IMR-90 (cell line): ENCODE measurements at regions not wholly inside any gene's neighbourhood (a gene's known extent, or its start where the extent isn't known, plus 50 kb on each side); places are given as distances from the start of the nearest gene placed in this dataset.

ENCODE experiments used
- ATAC-seq: fragments of 200-7000 bp; cut with Tn5 transposase; 2 replicates; pipeline ENCODE4 v1.9.1; 2020; ENCODE audit warnings: low read depth, mild to moderate bottlenecking, moderate library complexity
- BruUV-seq: library from RNA; stranded (reverse); fragments of 400-500 nt; replicated peaks from 2 replicates; lab custom pipeline; 2021; lab: Mats Ljungman, UMichigan
- CTCF ChIA-PET: fragments of 300-600 bp; formaldehyde crosslinking; extraction: SDS; loops from one replicate; lab custom pipeline; 2021; ENCODE audit warnings: antibody characterized with exemption; lab: Yijun Ruan, JAX
- POLR2A ChIA-PET: fragments of 300-600 bp; sonication (Branson Sonifier 250); formaldehyde crosslinking; loops from one replicate; lab custom pipeline; 2022; ENCODE audit warnings: antibody characterized with exemption; ENCODE audit not compliant: unreplicated experiment; lab: Charles Lee
- DNase-seq: peaks from one replicate; pipeline ENCODE4 v3.0.0; 2013
- H2AFZ ChIP-seq: replicated peaks from 2 replicates; pipeline ENCODE3; 2013; ENCODE audit warnings: low read length, mild to moderate bottlenecking; ENCODE audit not compliant: poor library complexity
- H2AK5ac ChIP-seq: 2 replicates; pipeline ENCODE4 v1.6.1; 2013; ENCODE audit warnings: low read depth, low read length, inconsistent platforms
- H2AK9ac ChIP-seq: replicated peaks from 2 replicates; pipeline ENCODE3; 2013; ENCODE audit warnings: mild to moderate bottlenecking, low read depth, low read length, moderate library complexity; ENCODE audit not compliant: poor library complexity
- H2BK120ac ChIP-seq: 2 replicates; pipeline ENCODE4 v1.6.1; 2013; ENCODE audit warnings: low read depth, low read length, inconsistent platforms
- H2BK15ac ChIP-seq: 3 replicates; pipeline ENCODE4 v1.6.1; 2013; ENCODE audit warnings: low read depth, low read length, inconsistent platforms
- H2BK20ac ChIP-seq: 2 replicates; pipeline ENCODE4 v1.6.1; 2013; ENCODE audit warnings: low read depth, mild to moderate bottlenecking, inconsistent platforms, low read length, moderate library complexity
- H2BK5ac ChIP-seq: 2 replicates; pipeline ENCODE4 v1.6.1; 2013; ENCODE audit warnings: mild to moderate bottlenecking, low read depth, low read length, inconsistent platforms; ENCODE audit not compliant: poor library complexity, severe bottlenecking
- H3K14ac ChIP-seq: replicated peaks from 2 replicates; pipeline ENCODE4 v1.6.1; 2013; ENCODE audit warnings: low read depth, low read length, inconsistent platforms
- H3K18ac ChIP-seq: 2 replicates; pipeline ENCODE4 v1.6.1; 2013; ENCODE audit warnings: low read depth, low read length, control low read depth
- H3K23ac ChIP-seq: 2 replicates; pipeline ENCODE4 v1.6.1; 2013; ENCODE audit warnings: low read depth, low read length, inconsistent platforms
- H3K27ac ChIP-seq: 2 replicates; pipeline ENCODE4 v1.5.1; 2013; ENCODE audit warnings: mild to moderate bottlenecking, control low read depth, low read length; ENCODE audit not compliant: insufficient read depth
- H3K27me3 ChIP-seq: 2 replicates; pipeline ENCODE4 v1.6.1; 2013; ENCODE audit warnings: low read length; ENCODE audit not compliant: control insufficient read depth, insufficient read depth
- H3K36me3 ChIP-seq: 2 replicates; pipeline ENCODE4 v1.6.1; 2013; ENCODE audit warnings: low read length, mixed read lengths; ENCODE audit not compliant: control insufficient read depth, insufficient read depth
- H3K4ac ChIP-seq: 2 replicates; pipeline ENCODE4 v1.6.1; 2013; ENCODE audit warnings: low read depth, low read length, inconsistent platforms
- H3K4me1 ChIP-seq: 2 replicates; pipeline ENCODE4 v1.6.1; 2013; ENCODE audit warnings: low read length, mixed read lengths; ENCODE audit not compliant: control insufficient read depth, insufficient read depth
- H3K4me2 ChIP-seq: 2 replicates; pipeline ENCODE4 v1.6.1; 2013; ENCODE audit warnings: low read depth, mild to moderate bottlenecking, control low read depth, low read length, moderate library complexity
- H3K4me3 ChIP-seq: 2 replicates; pipeline ENCODE4 v1.5.1; 2013; ENCODE audit warnings: low read depth, mild to moderate bottlenecking, control low read depth, low read length, moderate library complexity; ENCODE audit not compliant: insufficient read depth
- H3K56ac ChIP-seq: 2 replicates; pipeline ENCODE4 v1.6.1; 2013; ENCODE audit warnings: low read length, inconsistent platforms; ENCODE audit not compliant: insufficient read depth; ENCODE audit errors: extremely low read depth
- H3K79me1 ChIP-seq, 2 experiments: 2 replicates each; pipeline ENCODE4 v1.6.1; 2013; ENCODE audit warnings: low read length in 2 of 2, inconsistent platforms in 1 of 2, low read depth in 1 of 2
- H3K9ac ChIP-seq: 2 replicates; pipeline ENCODE4 v1.6.1; 2013; ENCODE audit warnings: low read depth, low read length, control low read depth
- H3K9me1 ChIP-seq: 2 replicates; pipeline ENCODE4 v1.6.1; 2013; ENCODE audit warnings: low read length, inconsistent platforms; ENCODE audit not compliant: insufficient read depth
- H3K9me3 ChIP-seq: 2 replicates; pipeline ENCODE4 v1.6.1; 2013; ENCODE audit warnings: low read length; ENCODE audit not compliant: control insufficient read depth, insufficient read depth
- H4K20me1 ChIP-seq: 2 replicates; pipeline ENCODE4 v1.6.1; 2013; ENCODE audit warnings: low read length, inconsistent platforms; ENCODE audit not compliant: insufficient read depth
- H4K5ac ChIP-seq: 2 replicates; pipeline ENCODE4 v1.6.1; 2013; ENCODE audit warnings: mild to moderate bottlenecking, low read depth, low read length, control low read depth
- H4K8ac ChIP-seq, 2 experiments: 2 replicates each; pipeline ENCODE4 v1.6.1; 2013; ENCODE audit warnings: low read depth in 2 of 2, low read length in 2 of 2, control low read depth in 1 of 2, inconsistent platforms in 1 of 2
- H4K91ac ChIP-seq: 2 replicates; pipeline ENCODE4 v1.6.1; 2013; ENCODE audit warnings: low read depth, low read length, inconsistent platforms; ENCODE audit not compliant: insufficient read depth
- BHLHE40 ChIP-seq: fragments of 150-350 bp; IDR thresholded peaks from 2 replicates; pipeline ENCODE4 v1.6.1; 2016; ENCODE audit warnings: mild to moderate bottlenecking, low read depth, low read length
- CEBPB ChIP-seq: IDR thresholded peaks from 2 replicates; pipeline ENCODE4 v1.6.1; 2012; ENCODE audit warnings: low read depth, low read length, improper control_type of control experiment
- CHD1 ChIP-seq: IDR thresholded peaks from 2 replicates; pipeline ENCODE4 v1.6.1; 2012; ENCODE audit warnings: low read depth, low read length, improper control_type of control experiment
- FOS ChIP-seq: fragments of 150-350 bp; IDR thresholded peaks from 2 replicates; pipeline ENCODE4 v1.6.1; 2016; ENCODE audit warnings: low read depth, low read length
- MAFK ChIP-seq: IDR thresholded peaks from 2 replicates; pipeline ENCODE4 v1.6.1; 2012; ENCODE audit warnings: low read depth, low read length, improper control_type of control experiment
- NFE2L2 ChIP-seq: fragments of 150-350 bp; IDR thresholded peaks from 2 replicates; pipeline ENCODE4 v1.6.1; 2016; ENCODE audit warnings: low read depth, mild to moderate bottlenecking, low read length
- POLR2A ChIP-seq: IDR thresholded peaks from 2 replicates; pipeline ENCODE4 v1.6.1; 2012; ENCODE audit warnings: mild to moderate bottlenecking, low read depth, low read length
- RAD21 ChIP-seq: IDR thresholded peaks from 2 replicates; pipeline ENCODE4 v1.6.1; 2012; ENCODE audit warnings: low read length, improper control_type of control experiment
- SMC3 ChIP-seq: fragments of 150-350 bp; IDR thresholded peaks from 2 replicates; pipeline ENCODE4 v1.6.1; 2016; ENCODE audit warnings: low read depth, mild to moderate bottlenecking, antibody characterized with exemption, low read length, moderate library complexity
- WGBS, 2 experiments: methylation state at CpG; one replicate each; pipeline versions ENCODE4 v1.1.5 to v1.1.7; 2013; ENCODE audit warnings: missing lambda C conversion rate in 2 of 2; ENCODE audit not compliant: insufficient read length in 1 of 2; ENCODE audit errors: extremely low coverage in 2 of 2; 5-methylcytosine and 5-hydroxymethylcytosine counted together
- dilution Hi-C: fragments of 300-500 bp; cut with HindIII; formaldehyde crosslinking; loops from one replicate; pipeline ENCODE4 v1.14.3; 2018; ENCODE audit warnings: low sequenced_read_pairs; ENCODE audit not compliant: unreplicated experiment
- in situ Hi-C: fragments of 300-500 bp; cut with MboI; formaldehyde crosslinking; loops from 3 replicates; pipeline ENCODE4 v1.14.3; 2019; ENCODE audit warnings: low sequenced_read_pairs, inconsistent platforms, mixed read lengths
- intact Hi-C: fragments of 100-400 bp; cut with micrococcal nuclease; formaldehyde crosslinking; loops from 2 replicates; pipeline ENCODE4 v1.10.0; 2022
- TF ChIP-seq, protein P1 (sequence below): conservative IDR thresholded peaks from 2 replicates; pipeline ENCODE4 v1.5.1; 2012; ENCODE audit warnings: mild to moderate bottlenecking, low read depth, low read length, improper control_type of control experiment
- TF ChIP-seq, protein P2 (sequence below): fragments of 150-350 bp; IDR thresholded peaks from 2 replicates; pipeline ENCODE4 v1.6.1; 2016; ENCODE audit warnings: low read depth, mild to moderate bottlenecking, low read length, moderate library complexity, borderline replicate concordance

DNA sequence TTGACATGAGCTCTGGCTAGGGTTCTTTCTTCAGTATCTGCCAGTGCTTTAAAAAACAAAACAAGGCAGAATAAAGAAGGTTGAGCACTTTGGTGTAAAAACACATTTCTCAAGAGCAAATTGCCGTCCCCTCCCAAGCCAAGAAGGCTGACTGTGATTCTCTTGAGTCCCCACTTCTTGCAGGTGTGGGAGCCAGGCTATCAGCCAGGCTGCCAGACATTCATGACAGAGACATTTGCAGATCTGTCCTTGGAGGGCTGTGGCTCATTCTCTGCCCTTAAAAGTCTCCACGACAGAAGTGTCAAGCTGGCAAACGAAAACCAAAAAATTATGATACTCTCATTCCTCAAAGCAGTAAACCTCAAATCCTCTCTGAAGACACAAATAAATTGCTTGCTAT is 749.3 kb upstream of the HS6ST1 start:
- no peaks in the 10 kb centered on the region for H3K27me3 ChIP-seq

More for the DNA sequence above, 749.3 kb upstream of the HS6ST1 start:
- H3K4ac ChIP-seq = no peak overlapping the region
- ATAC-seq = no peak
- H3K9ac ChIP-seq = no peak overlapping the region
- no peaks in the 10 kb centered on the region for H3K4me1 ChIP-seq
- H4K8ac ChIP-seq = no peak overlapping the region
- H4K5ac ChIP-seq = no peak overlapping the region
- H3K79me1 ChIP-seq = no peaks in the 10 kb centered on the region
- H3K14ac ChIP-seq = no peak overlapping the region
- no peak overlapping the region for H2BK5ac ChIP-seq
- no peak overlapping the region for H3K18ac ChIP-seq
- WGBS, 2 experiments = 33% methylated on average over 1 of the region's 3 CpGs; no CpG with 5 or more reads in 1 of the 2 experiments
- H2AFZ ChIP-seq = no peak overlapping the region
- H2BK120ac ChIP-seq = no peak overlapping the region
- no peaks in the 10 kb centered on the region for H3K9me1 ChIP-seq
- no peak overlapping the region for H2BK15ac ChIP-seq
- BruUV-seq = no TSS peak
- ChIA-PET POLR2A (no interaction called here), CTCF (no interaction called here)
- H2AK5ac ChIP-seq = no peak overlapping the region
- no peak for DNase-seq
- no peak overlapping the region for H4K91ac ChIP-seq
- in situ Hi-C loops (no loop called here), dilution Hi-C loops (no loop called here), intact Hi-C loops (no loop called here)
- no peaks in the 10 kb centered on the region for H3K36me3 ChIP-seq
- H3K56ac ChIP-seq = no peak overlapping the region
- H2AK9ac ChIP-seq = no peak overlapping the region
- no peak overlapping the region for H3K23ac ChIP-seq
- TF ChIP-seq FOS (no peak), BHLHE40 (no peak), SMC3 (no peak), CHD1 (no peak), RAD21 (no peak), MAFK (no peak), CEBPB (no peak), POLR2A (no peak), NFE2L2 (no peak)
- TF ChIP-seq, protein P1, sequence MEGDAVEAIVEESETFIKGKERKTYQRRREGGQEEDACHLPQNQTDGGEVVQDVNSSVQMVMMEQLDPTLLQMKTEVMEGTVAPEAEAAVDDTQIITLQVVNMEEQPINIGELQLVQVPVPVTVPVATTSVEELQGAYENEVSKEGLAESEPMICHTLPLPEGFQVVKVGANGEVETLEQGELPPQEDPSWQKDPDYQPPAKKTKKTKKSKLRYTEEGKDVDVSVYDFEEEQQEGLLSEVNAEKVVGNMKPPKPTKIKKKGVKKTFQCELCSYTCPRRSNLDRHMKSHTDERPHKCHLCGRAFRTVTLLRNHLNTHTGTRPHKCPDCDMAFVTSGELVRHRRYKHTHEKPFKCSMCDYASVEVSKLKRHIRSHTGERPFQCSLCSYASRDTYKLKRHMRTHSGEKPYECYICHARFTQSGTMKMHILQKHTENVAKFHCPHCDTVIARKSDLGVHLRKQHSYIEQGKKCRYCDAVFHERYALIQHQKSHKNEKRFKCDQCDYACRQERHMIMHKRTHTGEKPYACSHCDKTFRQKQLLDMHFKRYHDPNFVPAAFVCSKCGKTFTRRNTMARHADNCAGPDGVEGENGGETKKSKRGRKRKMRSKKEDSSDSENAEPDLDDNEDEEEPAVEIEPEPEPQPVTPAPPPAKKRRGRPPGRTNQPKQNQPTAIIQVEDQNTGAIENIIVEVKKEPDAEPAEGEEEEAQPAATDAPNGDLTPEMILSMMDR = no peak
- TF ChIP-seq, protein P2, sequence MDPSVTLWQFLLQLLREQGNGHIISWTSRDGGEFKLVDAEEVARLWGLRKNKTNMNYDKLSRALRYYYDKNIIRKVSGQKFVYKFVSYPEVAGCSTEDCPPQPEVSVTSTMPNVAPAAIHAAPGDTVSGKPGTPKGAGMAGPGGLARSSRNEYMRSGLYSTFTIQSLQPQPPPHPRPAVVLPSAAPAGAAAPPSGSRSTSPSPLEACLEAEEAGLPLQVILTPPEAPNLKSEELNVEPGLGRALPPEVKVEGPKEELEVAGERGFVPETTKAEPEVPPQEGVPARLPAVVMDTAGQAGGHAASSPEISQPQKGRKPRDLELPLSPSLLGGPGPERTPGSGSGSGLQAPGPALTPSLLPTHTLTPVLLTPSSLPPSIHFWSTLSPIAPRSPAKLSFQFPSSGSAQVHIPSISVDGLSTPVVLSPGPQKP = no peak
- no peaks in the 10 kb centered on the region for H4K20me1 ChIP-seq
- H3K4me2 ChIP-seq = no peak overlapping the region
- H2BK20ac ChIP-seq = no peak overlapping the region
- peaks cover 5% of the 10 kb centered on the region; the same call in 1 of the 2 replicates for H3K9me3 ChIP-seq
- H3K4me3 ChIP-seq = no peak overlapping the region
- H3K27ac ChIP-seq = no peak overlapping the region
